ENCODE measurements at regions not wholly inside any gene's neighbourhood (a gene's known extent, or its start where the extent isn't known, plus 50 kb on each side); places are given as distances from the start of the nearest gene placed in this dataset.

GRCh38 chr7:15937571-15937970 lies 251.1 kb upstream of the MEOX2 start:
- Histone ChIP-seq H3K9ac (ENCODE audit: insufficient read depth in 1 of 2, low read length in 2 of 2) (no peak overlapping the region), H3K36me3 (ENCODE audit: control insufficient read depth in 4 of 4, insufficient read depth in 4 of 4, low read length in 4 of 4) (no peaks in the 10 kb centered on the region), H3K27ac (ENCODE audit: low read depth in 1 of 2, low read length in 1 of 2) (no peak overlapping the region), H3K4me1 (ENCODE audit: control insufficient read depth in 5 of 5, insufficient read depth in 5 of 5, low read length in 5 of 5) (peaks cover 0 to 25% (median 3%) of the 10 kb centered on the region in 5 donors), H3K9me3 (ENCODE audit: control insufficient read depth in 4 of 4, insufficient read depth in 3 of 4, low read length in 3 of 4) (no peaks in the 10 kb centered on the region), H3K4me3 (no peak overlapping the region), H3K27me3 (ENCODE audit: control insufficient read depth in 3 of 3, insufficient read depth in 3 of 3, low read length in 2 of 3) (no peaks in the 10 kb centered on the region)
- ATAC-seq (ENCODE audit: insufficient read depth, low FRiP score), result no peak
- peak in 2 of 3 donors; percentile 38 to 55 for DNase-seq
- TF ChIP-seq CTCF (IDR thresholded peaks at IDR 0.05; ENCODE audit: control extremely low read depth, extremely low read depth), result no peak

- ATAC-seq (ENCODE audit: insufficient read depth, low FRiP score), result no peak
- no peaks in the 10 kb centered on the region for H3K27me3 ChIP-seq (ENCODE audit: control insufficient read depth in 3 of 3, insufficient read depth in 3 of 3, low read length in 2 of 3)
- 72 to 76% methylated on average over 2 of the region's 2 CpGs for WGBS, 2 donors
- DNase-seq, result peak; percentile 35 to 84 (median 69)
- no peak overlapping the region for H3K9ac ChIP-seq (ENCODE audit: insufficient read depth in 1 of 2, low read length in 2 of 2)
- no peak for TF ChIP-seq CTCF (IDR thresholded peaks at IDR 0.05; ENCODE audit: control extremely low read depth, extremely low read depth)
- H3K4me1 ChIP-seq (ENCODE audit: control insufficient read depth in 5 of 5, insufficient read depth in 5 of 5, low read length in 5 of 5), result peaks cover 0 to 28% (median 7%) of the 10 kb centered on the region in 5 donors
- H3K27ac ChIP-seq (ENCODE audit: low read depth in 1 of 2, low read length in 1 of 2), result no peak overlapping the region
- no peaks in the 10 kb centered on the region for H3K9me3 ChIP-seq (ENCODE audit: control insufficient read depth in 4 of 4, insufficient read depth in 3 of 4, low read length in 3 of 4)
- no peaks in the 10 kb centered on the region for H3K36me3 ChIP-seq (ENCODE audit: control insufficient read depth in 4 of 4, insufficient read depth in 4 of 4, low read length in 4 of 4)
- H3K4me3 ChIP-seq, result no peak overlapping the region
These were observed 250.5 kb upstream of the MEOX2 start for GRCh38 chr7:15936991-15937390.

- WGBS, 2 donors, result 75 to 95% methylated on average over 1 of the region's 1 CpG
- H3K36me3 ChIP-seq (ENCODE audit: control insufficient read depth in 4 of 4, insufficient read depth in 4 of 4, low read length in 4 of 4), result no peaks in the 10 kb centered on the region
- H3K4me1 ChIP-seq (ENCODE audit: control insufficient read depth in 5 of 5, insufficient read depth in 5 of 5, low read length in 5 of 5), result peaks cover 0 to 19% (median 7%) of the 10 kb centered on the region in 5 donors
- no peak for ATAC-seq (ENCODE audit: insufficient read depth, low FRiP score)
- H3K27ac ChIP-seq (ENCODE audit: low read depth in 1 of 2, low read length in 1 of 2), result no peak overlapping the region
- no peaks in the 10 kb centered on the region for H3K27me3 ChIP-seq (ENCODE audit: control insufficient read depth in 3 of 3, insufficient read depth in 3 of 3, low read length in 2 of 3)
- H3K9me3 ChIP-seq (ENCODE audit: control insufficient read depth in 4 of 4, insufficient read depth in 3 of 4, low read length in 3 of 4), result no peaks in the 10 kb centered on the region
- TF ChIP-seq CTCF (IDR thresholded peaks at IDR 0.05; ENCODE audit: control extremely low read depth, extremely low read depth), result no peak
- H3K4me3 ChIP-seq, result no peak overlapping the region
- DNase-seq, result no peak
- no peak overlapping the region for H3K9ac ChIP-seq (ENCODE audit: insufficient read depth in 1 of 2, low read length in 2 of 2)
These were observed 245.8 kb upstream of the MEOX2 start for GRCh38 chr7:15932318-15932717.

GRCh38 chr7:15929411-15929810 lies 242.9 kb upstream of the MEOX2 start:
- Histone ChIP-seq H3K4me3 (no peak overlapping the region), H3K27me3 (ENCODE audit: control insufficient read depth in 3 of 3, insufficient read depth in 3 of 3, low read length in 2 of 3) (no peaks in the 10 kb centered on the region), H3K27ac (ENCODE audit: low read depth in 1 of 2, low read length in 1 of 2) (no peak overlapping the region), H3K36me3 (ENCODE audit: control insufficient read depth in 4 of 4, insufficient read depth in 4 of 4, low read length in 4 of 4) (no peaks in the 10 kb centered on the region), H3K9me3 (ENCODE audit: control insufficient read depth in 4 of 4, insufficient read depth in 3 of 4, low read length in 3 of 4) (peaks cover 0 to 6% (median 1%) of the 10 kb centered on the region in 4 donors), H3K9ac (ENCODE audit: insufficient read depth in 1 of 2, low read length in 2 of 2) (no peak overlapping the region), H3K4me1 (ENCODE audit: control insufficient read depth in 5 of 5, insufficient read depth in 5 of 5, low read length in 5 of 5) (peaks cover 0 to 9% (median 7%) of the 10 kb centered on the region in 5 donors)
- TF ChIP-seq CTCF (IDR thresholded peaks at IDR 0.05; ENCODE audit: control extremely low read depth, extremely low read depth), result no peak
- no peak for ATAC-seq (ENCODE audit: insufficient read depth, low FRiP score)
- 90 to 92% methylated on average over 1 of the region's 1 CpG for WGBS, 2 donors
- no peak for DNase-seq
